Muscle layer of colon (tissue), 2 donors: ENCODE measurements at regions not wholly inside any gene's neighbourhood (a gene's known extent, or its start where the extent isn't known, plus 50 kb on each side); places are given as distances from the start of the nearest gene placed in this dataset.

ENCODE experiments used
- H3K27ac ChIP-seq: one replicate; pipeline ENCODE4 v1.7.0; 2013; ENCODE audit warnings: low read depth, mild to moderate bottlenecking, low read length, moderate library complexity
- H3K27me3 ChIP-seq, 2 donors: one replicate each; pipeline ENCODE4 v1.7.0; 2013; ENCODE audit warnings: low read length in 2 of 2, mild to moderate bottlenecking in 2 of 2; ENCODE audit not compliant: insufficient read depth in 2 of 2, control insufficient read depth in 1 of 2
- H3K36me3 ChIP-seq: one replicate; pipeline ENCODE4 v1.7.0; 2013; ENCODE audit warnings: mild to moderate bottlenecking, low read length; ENCODE audit not compliant: insufficient read depth
- H3K4me1 ChIP-seq: one replicate; pipeline ENCODE4 v1.7.0; 2013; ENCODE audit warnings: mild to moderate bottlenecking, low read length; ENCODE audit not compliant: insufficient read depth
- H3K4me3 ChIP-seq, 2 donors: one replicate each; pipeline ENCODE4 v1.7.0; 2013; ENCODE audit warnings: low read length in 2 of 2, low read depth in 1 of 2, mild to moderate bottlenecking in 1 of 2, moderate library complexity in 1 of 2
- H3K9ac ChIP-seq: one replicate; pipeline ENCODE4 v1.7.0; 2013; ENCODE audit warnings: low read length
- H3K9me3 ChIP-seq: one replicate; pipeline ENCODE4 v1.7.0; 2013; ENCODE audit warnings: mild to moderate bottlenecking, low read length
- donor health status: abdominal sarcoma.
- donor health status: Adenocarcinoma of cecum.

- Histone ChIP-seq H3K27me3 (no peaks in the 10 kb centered on the region), H3K36me3 (no peaks in the 10 kb centered on the region), H3K27ac (peak overlapping the region; percentile 34), H3K9ac (no peak overlapping the region), H3K4me1 (peaks cover 17% of the 10 kb centered on the region), H3K9me3 (no peaks in the 10 kb centered on the region), H3K4me3 (no peak overlapping the region)
These were observed 111.0 kb upstream of the TRPM1 start for GRCh38 chr15:31212326-31213080.

DNA sequence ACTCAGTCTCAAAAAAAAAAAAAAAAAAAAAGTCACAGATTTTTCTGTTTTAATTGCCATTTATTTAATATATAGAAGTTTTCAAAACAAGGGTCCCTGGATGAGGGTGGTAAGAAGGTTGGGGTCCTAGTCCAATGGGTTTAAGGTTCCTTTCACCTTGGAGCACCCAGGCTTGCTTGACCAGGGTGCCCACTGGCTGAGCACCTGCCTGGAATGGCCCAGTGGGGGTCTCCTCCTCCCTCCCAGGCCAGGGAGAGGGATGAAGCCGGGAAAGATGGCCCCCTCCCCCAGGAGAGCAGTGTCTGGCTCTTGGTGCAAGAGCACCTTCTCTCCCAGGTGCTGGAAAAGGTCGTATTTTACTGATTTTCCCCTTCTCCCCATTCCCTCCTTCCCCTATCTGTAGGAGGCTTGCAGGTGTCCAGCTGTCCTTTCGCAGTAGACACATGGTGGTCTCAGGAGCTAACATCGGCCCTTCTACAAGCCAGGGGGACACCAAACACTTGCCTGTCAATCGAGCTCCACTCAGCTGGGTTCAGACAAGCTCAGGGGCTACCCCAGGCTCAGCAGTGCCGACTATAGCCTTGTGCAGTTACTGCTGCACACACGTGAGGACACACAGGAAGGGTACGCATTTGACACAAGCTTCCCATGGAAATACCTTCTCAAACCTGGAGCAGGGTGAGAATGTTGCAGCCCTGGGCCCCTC lies 112.3 kb upstream of the KLF13 start:
- Histone ChIP-seq H3K9ac (no peak overlapping the region), H3K27ac (peak overlapping the region; percentile 60), H3K4me3 (no peak overlapping the region)

DNA sequence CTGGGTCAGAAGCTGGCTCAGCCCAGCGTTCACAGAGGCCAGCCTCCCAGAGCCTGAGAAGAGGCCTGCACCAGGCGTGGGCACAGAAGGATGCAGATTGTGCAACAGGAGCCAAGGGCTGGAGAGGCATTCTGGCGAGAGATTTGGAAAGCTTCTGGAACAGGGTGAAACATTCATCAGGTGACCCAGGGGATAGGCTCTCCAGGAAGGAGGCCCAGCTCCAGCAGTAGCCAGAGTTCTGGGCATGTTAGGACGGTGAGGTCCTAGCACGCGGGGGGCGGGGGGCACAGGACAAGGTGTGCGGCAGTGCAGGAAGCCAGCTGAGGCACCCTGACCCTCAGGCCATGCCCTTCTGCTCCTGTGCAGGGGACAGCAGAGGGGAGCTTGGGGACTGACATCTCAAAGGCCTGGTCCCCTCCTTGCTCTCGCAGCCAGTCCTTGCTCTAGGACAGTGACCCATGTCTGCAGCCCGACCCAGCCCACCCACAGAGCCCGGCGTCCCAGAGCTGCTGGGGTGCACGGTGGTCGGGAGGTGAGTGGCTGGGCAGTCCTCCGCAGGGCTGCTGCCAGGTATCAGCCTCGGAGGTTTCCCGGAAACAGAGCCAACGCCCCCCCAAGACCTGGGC lies 111.7 kb upstream of the KLF13 start:
- H3K27ac ChIP-seq, result peak overlapping the region; percentile 60
- no peaks in the 10 kb centered on the region for H3K36me3 ChIP-seq
- no peaks in the 10 kb centered on the region for H3K9me3 ChIP-seq
- no peak overlapping the region for H3K9ac ChIP-seq
- peak overlapping the region in 1 of 2 donors; percentile 73 for H3K4me3 ChIP-seq
- H3K27me3 ChIP-seq, result no peaks in the 10 kb centered on the region
- H3K4me1 ChIP-seq, result peaks cover 17% of the 10 kb centered on the region

More for the DNA sequence above, 112.3 kb upstream of the KLF13 start:
- Histone ChIP-seq H3K27me3 (no peaks in the 10 kb centered on the region), H3K9me3 (no peaks in the 10 kb centered on the region), H3K4me1 (peaks cover 17% of the 10 kb centered on the region), H3K36me3 (no peaks in the 10 kb centered on the region)

- no peaks in the 10 kb centered on the region for H3K36me3 ChIP-seq
- peak overlapping the region in 1 of 2 donors; percentile 73 for H3K4me3 ChIP-seq
- H3K27me3 ChIP-seq, result no peaks in the 10 kb centered on the region
- no peaks in the 10 kb centered on the region for H3K9me3 ChIP-seq
- peaks cover 17% of the 10 kb centered on the region for H3K4me1 ChIP-seq
- no peak overlapping the region for H3K9ac ChIP-seq
- H3K27ac ChIP-seq, result peak overlapping the region; percentile 60
These were observed 111.0 kb upstream of the KLF13 start for GRCh38 chr15:31215490-31216214.

- Histone ChIP-seq H3K27me3 (no peaks in the 10 kb centered on the region), H3K4me1 (peaks cover 17% of the 10 kb centered on the region), H3K9ac (peak overlapping the region; percentile 50), H3K9me3 (no peaks in the 10 kb centered on the region), H3K4me3 (peak overlapping the region in 1 of 2 donors; percentile 73), H3K36me3 (no peaks in the 10 kb centered on the region), H3K27ac (peak overlapping the region; percentile 72)
These were observed 110.3 kb upstream of the KLF13 start for GRCh38 chr15:31216215-31216911.

GRCh38 chr15:31217067-31217466 lies 109.6 kb upstream of the KLF13 start:
- Histone ChIP-seq H3K9ac (no peak overlapping the region), H3K27me3 (no peaks in the 10 kb centered on the region), H3K4me3 (no peak overlapping the region), H3K9me3 (no peaks in the 10 kb centered on the region), H3K27ac (peak overlapping the region; percentile 72), H3K4me1 (peaks cover 17% of the 10 kb centered on the region), H3K36me3 (no peaks in the 10 kb centered on the region)

DNA sequence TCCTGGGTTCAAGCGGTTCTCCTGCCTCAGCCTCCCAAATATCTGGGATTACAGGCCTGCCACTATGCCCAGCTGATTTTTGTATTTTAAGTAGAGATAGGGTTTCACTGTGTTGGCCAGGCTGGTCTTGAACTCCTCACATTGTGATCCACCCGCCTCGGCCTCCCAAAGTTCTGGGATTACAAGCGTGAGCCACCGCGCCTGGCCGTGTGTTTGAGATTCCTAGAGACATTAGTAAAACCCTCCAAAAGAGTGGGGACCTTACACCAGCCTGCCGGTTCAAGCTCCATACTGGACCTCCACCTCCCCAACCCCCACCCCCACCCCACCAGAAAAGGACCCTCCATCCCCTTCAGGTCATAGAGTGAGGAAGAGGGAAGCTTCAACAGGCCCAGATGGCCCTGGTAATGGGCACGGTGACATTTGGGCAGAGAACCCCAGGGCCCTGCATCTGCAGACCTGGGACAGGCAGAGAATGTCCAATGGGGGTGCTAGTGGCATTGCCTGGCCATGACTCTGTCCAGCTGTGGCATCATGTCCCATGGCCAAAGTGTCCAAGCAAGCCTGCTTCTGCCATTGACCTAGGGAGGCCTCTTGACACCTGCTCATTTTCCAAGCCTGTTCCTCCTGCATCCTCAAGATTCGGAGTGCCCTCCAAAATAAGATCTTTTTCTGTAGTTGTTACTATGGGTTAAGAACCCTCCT lies 108.9 kb upstream of the KLF13 start:
- no peak overlapping the region for H3K9ac ChIP-seq
- H3K4me3 ChIP-seq, result no peak overlapping the region
- H3K27ac ChIP-seq, result no peak overlapping the region
- H3K27me3 ChIP-seq, result no peaks in the 10 kb centered on the region
- H3K4me1 ChIP-seq, result peaks cover 17% of the 10 kb centered on the region
- no peaks in the 10 kb centered on the region for H3K36me3 ChIP-seq
- H3K9me3 ChIP-seq, result no peaks in the 10 kb centered on the region

DNA sequence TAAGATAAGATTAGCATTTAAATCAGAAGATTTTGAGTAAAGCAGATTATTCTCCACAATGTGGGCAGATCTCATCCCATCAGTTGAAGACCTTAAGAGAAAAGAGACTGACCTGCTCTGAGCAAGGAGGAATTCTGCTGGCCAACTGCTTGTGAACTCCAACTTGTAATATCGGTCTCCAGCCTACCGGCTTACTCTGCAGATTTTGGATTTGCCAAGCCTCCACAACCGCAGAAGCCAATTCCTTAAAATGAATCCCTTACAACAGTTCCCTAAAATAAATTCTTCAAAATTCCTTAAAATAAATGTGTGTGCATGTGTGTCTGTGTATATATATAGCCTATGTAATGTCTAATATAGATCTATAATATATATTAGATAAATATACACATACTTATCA lies 107.4 kb upstream of the KLF13 start:
- Histone ChIP-seq H3K27ac (no peak overlapping the region), H3K27me3 (no peaks in the 10 kb centered on the region), H3K9ac (no peak overlapping the region), H3K36me3 (no peaks in the 10 kb centered on the region), H3K9me3 (no peaks in the 10 kb centered on the region), H3K4me1 (peaks cover 17% of the 10 kb centered on the region), H3K4me3 (no peak overlapping the region)

DNA sequence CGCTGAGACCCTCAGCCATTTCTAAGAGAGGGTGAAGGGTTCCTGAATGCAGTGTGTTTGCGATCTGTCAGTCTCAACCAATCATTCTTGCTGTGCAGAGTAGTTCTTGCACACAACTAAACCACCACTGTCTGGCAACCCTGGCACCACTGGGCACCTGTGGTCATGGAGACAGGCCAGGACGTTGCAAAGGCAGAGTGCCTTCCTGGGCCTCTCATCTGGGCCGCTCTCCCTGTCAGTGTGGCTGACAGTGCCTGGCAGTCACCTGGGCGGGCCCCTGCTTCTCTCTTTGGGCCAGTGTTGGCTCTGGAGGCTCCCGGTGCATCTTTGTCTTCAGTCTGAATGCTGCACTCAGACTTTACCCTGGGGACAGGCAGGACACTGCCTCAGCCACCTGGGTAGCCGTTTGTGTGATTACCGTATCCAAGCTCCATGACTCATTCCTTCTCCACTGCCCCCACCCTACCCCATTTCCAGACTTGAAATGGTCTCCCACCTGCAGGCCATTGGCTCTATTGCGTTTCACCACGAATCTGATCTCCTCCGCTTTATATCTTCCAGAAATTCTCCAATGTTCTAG lies 104.6 kb upstream of the KLF13 start:
- Histone ChIP-seq H3K27ac (no peak overlapping the region), H3K4me1 (peaks cover 1% of the 10 kb centered on the region)

DNA sequence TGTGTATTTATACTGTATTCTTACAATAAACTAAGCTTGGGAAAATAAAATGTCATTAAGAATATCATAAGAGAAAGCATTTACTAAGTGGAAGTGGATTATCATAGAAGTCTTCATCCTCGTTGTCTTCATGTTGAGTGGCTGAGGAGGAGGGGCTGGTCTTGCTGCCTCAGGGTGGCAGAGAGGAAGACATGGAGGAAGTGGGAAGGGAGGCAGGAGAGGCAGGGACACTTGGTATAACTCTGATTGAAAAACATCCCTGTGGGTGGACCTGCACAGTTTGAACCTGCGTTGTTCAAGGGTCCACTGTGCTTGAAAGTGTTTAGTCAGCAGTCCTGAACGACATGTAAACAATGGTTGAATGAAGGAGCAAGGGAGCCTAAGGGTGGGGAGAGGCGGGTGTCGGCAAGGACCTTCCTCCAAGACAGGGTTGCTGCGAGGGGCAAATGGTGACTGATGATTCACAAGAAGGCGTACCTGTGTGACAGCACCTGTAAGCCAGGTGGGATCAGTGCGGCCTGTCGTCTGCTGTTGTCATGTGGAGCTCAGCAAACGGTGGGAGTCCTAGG lies 103.8 kb upstream of the KLF13 start:
- Histone ChIP-seq H3K4me3 (no peak overlapping the region), H3K36me3 (no peaks in the 10 kb centered on the region), H3K4me1 (no peaks in the 10 kb centered on the region), H3K27me3 (no peaks in the 10 kb centered on the region), H3K9me3 (no peaks in the 10 kb centered on the region), H3K9ac (no peak overlapping the region), H3K27ac (no peak overlapping the region)

More for the DNA sequence above, 104.6 kb upstream of the KLF13 start:
- Histone ChIP-seq H3K36me3 (no peaks in the 10 kb centered on the region), H3K9me3 (no peaks in the 10 kb centered on the region), H3K27me3 (no peaks in the 10 kb centered on the region), H3K4me3 (no peak overlapping the region), H3K9ac (no peak overlapping the region)
